ENCODE measurements at regions not wholly inside any gene's neighbourhood (a gene's known extent, or its start where the extent isn't known, plus 50 kb on each side); places are given as distances from the start of the nearest gene placed in this dataset.

DNA sequence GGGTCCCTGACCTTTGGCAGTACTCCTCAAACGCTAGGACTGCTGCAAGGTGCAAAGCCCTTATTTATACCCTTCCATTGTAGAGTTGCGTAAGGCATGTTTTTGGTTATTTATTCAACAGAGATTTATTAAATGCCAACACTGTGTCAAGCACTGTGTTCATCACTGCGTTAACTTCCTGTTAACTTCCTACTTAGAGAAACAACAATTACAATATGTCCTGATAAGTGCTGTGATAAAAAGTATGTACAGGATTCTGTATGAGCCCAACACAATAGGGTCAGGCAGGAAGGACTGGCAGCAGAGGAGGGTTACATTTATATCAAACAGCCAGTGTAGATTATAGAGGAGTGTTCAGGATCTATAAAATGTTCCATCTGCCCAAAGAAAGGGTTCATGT, 812.8 kb upstream of the API5 start:
- DNase-seq (ENCODE audit: low read depth, low spot score), result no peak
- POLR2A ChIA-PET, result no interaction called here
- intact Hi-C loops (cut with micrococcal nuclease; ENCODE audit: unreplicated experiment), result no loop called here

DNA sequence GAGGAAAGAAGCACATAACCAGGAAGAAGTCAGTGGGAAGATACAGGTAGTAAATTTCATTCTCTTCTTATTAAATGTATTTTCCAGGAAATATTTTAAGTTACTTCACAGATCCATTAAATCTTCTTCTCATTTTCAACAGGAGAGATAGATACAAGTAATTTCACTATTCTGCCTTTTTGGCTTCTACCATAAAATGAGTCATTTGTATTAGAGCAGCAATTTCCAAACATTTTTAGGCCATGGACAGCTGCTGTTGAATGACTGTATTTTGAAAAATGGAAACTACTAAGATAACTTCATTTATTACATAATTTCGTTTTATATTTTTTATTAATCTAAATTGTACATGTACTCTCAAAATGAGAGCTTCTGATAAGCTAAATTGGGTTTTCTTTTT, 809.6 kb upstream of the API5 start:
- ATAC-seq (no peak), DNase-seq (ENCODE audit: low read depth, low spot score) (no peak)
- no peaks in the 10 kb centered on the region for H3K27me3 ChIP-seq (ENCODE audit: control insufficient read depth, insufficient read depth, low read length)
- ChIA-PET CTCF (no interaction called here), POLR2A (no interaction called here)
- no peak overlapping the region for H3K27ac ChIP-seq (ENCODE audit: low read length)
- BruUV-seq (replicated peaks), result no TSS peak
- TF ChIP-seq, protein P1, sequence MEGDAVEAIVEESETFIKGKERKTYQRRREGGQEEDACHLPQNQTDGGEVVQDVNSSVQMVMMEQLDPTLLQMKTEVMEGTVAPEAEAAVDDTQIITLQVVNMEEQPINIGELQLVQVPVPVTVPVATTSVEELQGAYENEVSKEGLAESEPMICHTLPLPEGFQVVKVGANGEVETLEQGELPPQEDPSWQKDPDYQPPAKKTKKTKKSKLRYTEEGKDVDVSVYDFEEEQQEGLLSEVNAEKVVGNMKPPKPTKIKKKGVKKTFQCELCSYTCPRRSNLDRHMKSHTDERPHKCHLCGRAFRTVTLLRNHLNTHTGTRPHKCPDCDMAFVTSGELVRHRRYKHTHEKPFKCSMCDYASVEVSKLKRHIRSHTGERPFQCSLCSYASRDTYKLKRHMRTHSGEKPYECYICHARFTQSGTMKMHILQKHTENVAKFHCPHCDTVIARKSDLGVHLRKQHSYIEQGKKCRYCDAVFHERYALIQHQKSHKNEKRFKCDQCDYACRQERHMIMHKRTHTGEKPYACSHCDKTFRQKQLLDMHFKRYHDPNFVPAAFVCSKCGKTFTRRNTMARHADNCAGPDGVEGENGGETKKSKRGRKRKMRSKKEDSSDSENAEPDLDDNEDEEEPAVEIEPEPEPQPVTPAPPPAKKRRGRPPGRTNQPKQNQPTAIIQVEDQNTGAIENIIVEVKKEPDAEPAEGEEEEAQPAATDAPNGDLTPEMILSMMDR (IDR thresholded peaks at IDR 0.05), result no peak
- TF ChIP-seq SIN3A (IDR thresholded peaks at IDR 0.05; ENCODE audit: borderline replicate concordance, insufficient read depth, low read depth, low read length), result no peak
- no peak for TF ChIP-seq POLR2AphosphoS5 (IDR thresholded peaks at IDR 0.05; ENCODE audit: low read depth, low read length)
- TF ChIP-seq, protein P2, sequence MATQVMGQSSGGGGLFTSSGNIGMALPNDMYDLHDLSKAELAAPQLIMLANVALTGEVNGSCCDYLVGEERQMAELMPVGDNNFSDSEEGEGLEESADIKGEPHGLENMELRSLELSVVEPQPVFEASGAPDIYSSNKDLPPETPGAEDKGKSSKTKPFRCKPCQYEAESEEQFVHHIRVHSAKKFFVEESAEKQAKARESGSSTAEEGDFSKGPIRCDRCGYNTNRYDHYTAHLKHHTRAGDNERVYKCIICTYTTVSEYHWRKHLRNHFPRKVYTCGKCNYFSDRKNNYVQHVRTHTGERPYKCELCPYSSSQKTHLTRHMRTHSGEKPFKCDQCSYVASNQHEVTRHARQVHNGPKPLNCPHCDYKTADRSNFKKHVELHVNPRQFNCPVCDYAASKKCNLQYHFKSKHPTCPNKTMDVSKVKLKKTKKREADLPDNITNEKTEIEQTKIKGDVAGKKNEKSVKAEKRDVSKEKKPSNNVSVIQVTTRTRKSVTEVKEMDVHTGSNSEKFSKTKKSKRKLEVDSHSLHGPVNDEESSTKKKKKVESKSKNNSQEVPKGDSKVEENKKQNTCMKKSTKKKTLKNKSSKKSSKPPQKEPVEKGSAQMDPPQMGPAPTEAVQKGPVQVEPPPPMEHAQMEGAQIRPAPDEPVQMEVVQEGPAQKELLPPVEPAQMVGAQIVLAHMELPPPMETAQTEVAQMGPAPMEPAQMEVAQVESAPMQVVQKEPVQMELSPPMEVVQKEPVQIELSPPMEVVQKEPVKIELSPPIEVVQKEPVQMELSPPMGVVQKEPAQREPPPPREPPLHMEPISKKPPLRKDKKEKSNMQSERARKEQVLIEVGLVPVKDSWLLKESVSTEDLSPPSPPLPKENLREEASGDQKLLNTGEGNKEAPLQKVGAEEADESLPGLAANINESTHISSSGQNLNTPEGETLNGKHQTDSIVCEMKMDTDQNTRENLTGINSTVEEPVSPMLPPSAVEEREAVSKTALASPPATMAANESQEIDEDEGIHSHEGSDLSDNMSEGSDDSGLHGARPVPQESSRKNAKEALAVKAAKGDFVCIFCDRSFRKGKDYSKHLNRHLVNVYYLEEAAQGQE (IDR thresholded peaks at IDR 0.05; ENCODE audit: insufficient read depth in 1 of 2, low read depth in 2 of 2, low read length in 1 of 2), result no peak
- TF ChIP-seq TCF7L2 (IDR thresholded peaks at IDR 0.05; ENCODE audit: low read depth, low read length), result no peak
- intact Hi-C loops (cut with micrococcal nuclease; ENCODE audit: unreplicated experiment) (no loop called here), in situ Hi-C loops (cut with HindIII; ENCODE audit: low pct_unique_long_range_greater_than_20kb, low sequenced_read_pairs) (no loop called here)
- H3K4me1 ChIP-seq (ENCODE audit: control insufficient read depth, insufficient read depth, low read length), result no peaks in the 10 kb centered on the region
- no peaks in the 10 kb centered on the region for H3K36me3 ChIP-seq (ENCODE audit: control insufficient read depth, insufficient read depth, low read length)
- no peak overlapping the region for H3K4me3 ChIP-seq (ENCODE audit: low read depth in 2 of 2, low read length in 2 of 2)
- no peaks in the 10 kb centered on the region for H3K9me3 ChIP-seq (ENCODE audit: control insufficient read depth, insufficient read depth, low read depth, low read length)

More for the DNA sequence above, 812.8 kb upstream of the API5 start:
- Histone ChIP-seq H3K4me3 (ENCODE audit: low read depth in 2 of 2, low read length in 2 of 2) (no peak overlapping the region), H3K27ac (ENCODE audit: low read length) (no peak overlapping the region), H3K4me1 (ENCODE audit: control insufficient read depth, insufficient read depth, low read length) (no peaks in the 10 kb centered on the region), H3K9me3 (ENCODE audit: control insufficient read depth, insufficient read depth, low read depth, low read length) (no peaks in the 10 kb centered on the region), H3K36me3 (ENCODE audit: control insufficient read depth, insufficient read depth, low read length) (no peaks in the 10 kb centered on the region), H3K27me3 (ENCODE audit: control insufficient read depth, insufficient read depth, low read length) (no peaks in the 10 kb centered on the region)
- ATAC-seq, result no peak
- in situ Hi-C loops (cut with HindIII; ENCODE audit: low pct_unique_long_range_greater_than_20kb, low sequenced_read_pairs), result no loop called here
- BruUV-seq (replicated peaks), result no TSS peak
- CTCF ChIA-PET, result no interaction called here
- no peak for TF ChIP-seq POLR2AphosphoS5 (IDR thresholded peaks at IDR 0.05; ENCODE audit: low read depth, low read length)
- TF ChIP-seq, protein P1 (IDR thresholded peaks at IDR 0.05), result no peak
- TF ChIP-seq TCF7L2 (IDR thresholded peaks at IDR 0.05; ENCODE audit: low read depth, low read length), result no peak
- no peak for TF ChIP-seq SIN3A (IDR thresholded peaks at IDR 0.05; ENCODE audit: borderline replicate concordance, insufficient read depth, low read depth, low read length)
- TF ChIP-seq, protein P2 (IDR thresholded peaks at IDR 0.05; ENCODE audit: insufficient read depth in 1 of 2, low read depth in 2 of 2, low read length in 1 of 2), result no peak

All from Panc1 (cell line).